Right lobe of liver (tissue), 6 donors: ENCODE measurements at regions not wholly inside any gene's neighbourhood (a gene's known extent, or its start where the extent isn't known, plus 50 kb on each side); places are given as distances from the start of the nearest gene placed in this dataset.

Experiments used
- ATAC-seq, 4 donors: fragments of 200-7000 bp; cut with Tn5 transposase; one replicate each; pipeline ENCODE4 v1.9.1; 2020; ENCODE audit warnings: mild to moderate bottlenecking in 4 of 4, moderate library complexity in 4 of 4
- DNase-seq, 3 donors: peaks; one replicate each; pipeline ENCODE4 v3.0.0-alpha.2; 2020
- H3K27ac ChIP-seq, 3 donors: fragments of 200-600 bp; one replicate each; pipeline ENCODE4 v1.8.0; 2022
- H3K27me3 ChIP-seq, 2 donors: fragments of 200-600 bp; one replicate each; pipeline ENCODE4 v1.8.0; 2022
- H3K36me3 ChIP-seq, 4 donors: fragments of 200-600 bp; sonication (generic) in 1 of 4; one replicate each; pipeline versions ENCODE4 v1.5.1 to v1.8.0; 2017 to 2022; ENCODE audit warnings: control low read depth in 1 of 4
- H3K4me1 ChIP-seq, 4 donors: fragments of 200-600 bp; sonication (generic) in 1 of 4; one replicate each; pipeline versions ENCODE4 v1.5.1 to v1.8.0; 2017 to 2022; ENCODE audit warnings: control low read depth in 1 of 4
- H3K4me3 ChIP-seq, 3 donors: fragments of 200-600 bp; one replicate each; pipeline ENCODE4 v1.8.0; 2022
- H3K9me3 ChIP-seq, 4 donors: fragments of 200-600 bp; sonication (generic) in 1 of 4; one replicate each; pipeline versions ENCODE4 v1.5.1 to v1.8.0; 2017 to 2022; ENCODE audit warnings: control low read depth in 1 of 4
- POLR2A ChIP-seq: fragments of 450-650 bp; IDR thresholded peaks from one replicate; pipeline ENCODE4 v1.6.1; 2017; ENCODE audit warnings: antibody characterized with exemption, mild to moderate bottlenecking
- WGBS: methylation state at CpG from one replicate; pipeline ENCODE4 v1.1.6; 2018; ENCODE audit warnings: low coverage, low lambda C conversion rate; ENCODE audit not compliant: insufficient coverage; ENCODE audit errors: missing lambda C conversion rate; 5-methylcytosine and 5-hydroxymethylcytosine counted together
- intact Hi-C, 2 donors: fragments of 100-400 bp; cut with DNase I; formaldehyde crosslinking; loops; one replicate each; pipeline versions ENCODE4 v1.11.2 to v1.14.1; 2022
- TF ChIP-seq, protein P1 (sequence below), 4 donors: fragments of 200-600 bp in 3 of 4; fragments of 450-650 bp in 1 of 4; IDR thresholded peaks; one replicate each; pipeline versions ENCODE4 v1.5.1 to v1.8.0; 2016 to 2022; ENCODE audit warnings: antibody characterized with exemption in 4 of 4, mild to moderate bottlenecking in 2 of 4
- donor health status: DM: no; HTN: yes; CAD: no.
- donor health status: DM: no; HTN: no; CAD: no.
- donor health status: DM: no; HTN: no; CAD: no.
- donor health status: DM: no; HTN: yes; CAD: no.
- donor health status: DM: no; HTN: yes; CAD: no.

GRCh38 chr1:196070940-196071339 lies 537.3 kb downstream of the KCNT2 start:
- DNase-seq (no peak), ATAC-seq (no peak)
- no peak for TF ChIP-seq POLR2A
- WGBS, result 19% methylated on average over 2 of the region's 2 CpGs
- Histone ChIP-seq H3K27me3 (no peaks in the 10 kb centered on the region), H3K4me1 (no peaks in the 10 kb centered on the region), H3K27ac (no peak overlapping the region), H3K4me3 (no peak overlapping the region), H3K36me3 (no peaks in the 10 kb centered on the region), H3K9me3 (no peaks in the 10 kb centered on the region)
- intact Hi-C loops, result no loop called here

DNA sequence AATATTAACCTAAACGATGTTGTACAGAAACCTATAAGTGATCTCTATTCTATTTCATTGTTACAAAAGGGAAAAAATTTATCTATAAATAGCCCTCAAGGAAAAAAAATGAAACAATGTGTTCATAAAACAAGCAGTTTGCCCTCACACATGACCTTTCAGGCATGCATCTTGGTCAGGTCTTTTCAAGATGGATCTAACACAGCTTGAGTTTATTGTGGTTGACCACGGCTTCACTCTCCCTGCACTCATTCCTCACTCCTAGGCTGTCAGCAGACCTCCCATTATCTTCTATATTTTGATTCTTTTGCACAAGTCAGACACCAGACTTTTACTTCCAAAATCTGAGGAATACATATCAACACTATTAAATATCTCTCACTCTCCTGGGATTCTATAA lies 544.3 kb downstream of the KCNT2 start:
- Histone ChIP-seq H3K4me1 (no peaks in the 10 kb centered on the region), H3K36me3 (no peaks in the 10 kb centered on the region), H3K4me3 (no peak overlapping the region), H3K27ac (no peak overlapping the region), H3K27me3 (no peaks in the 10 kb centered on the region), H3K9me3 (no peaks in the 10 kb centered on the region)
- intact Hi-C loops, result no loop called here
- TF ChIP-seq, protein P1, sequence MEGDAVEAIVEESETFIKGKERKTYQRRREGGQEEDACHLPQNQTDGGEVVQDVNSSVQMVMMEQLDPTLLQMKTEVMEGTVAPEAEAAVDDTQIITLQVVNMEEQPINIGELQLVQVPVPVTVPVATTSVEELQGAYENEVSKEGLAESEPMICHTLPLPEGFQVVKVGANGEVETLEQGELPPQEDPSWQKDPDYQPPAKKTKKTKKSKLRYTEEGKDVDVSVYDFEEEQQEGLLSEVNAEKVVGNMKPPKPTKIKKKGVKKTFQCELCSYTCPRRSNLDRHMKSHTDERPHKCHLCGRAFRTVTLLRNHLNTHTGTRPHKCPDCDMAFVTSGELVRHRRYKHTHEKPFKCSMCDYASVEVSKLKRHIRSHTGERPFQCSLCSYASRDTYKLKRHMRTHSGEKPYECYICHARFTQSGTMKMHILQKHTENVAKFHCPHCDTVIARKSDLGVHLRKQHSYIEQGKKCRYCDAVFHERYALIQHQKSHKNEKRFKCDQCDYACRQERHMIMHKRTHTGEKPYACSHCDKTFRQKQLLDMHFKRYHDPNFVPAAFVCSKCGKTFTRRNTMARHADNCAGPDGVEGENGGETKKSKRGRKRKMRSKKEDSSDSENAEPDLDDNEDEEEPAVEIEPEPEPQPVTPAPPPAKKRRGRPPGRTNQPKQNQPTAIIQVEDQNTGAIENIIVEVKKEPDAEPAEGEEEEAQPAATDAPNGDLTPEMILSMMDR (IDR thresholded peaks at IDR 0.05), result no peak
- no peak for TF ChIP-seq POLR2A
- ATAC-seq (no peak), DNase-seq (no peak)
- WGBS, result 39% methylated on average over 2 of the region's 2 CpGs

DNA sequence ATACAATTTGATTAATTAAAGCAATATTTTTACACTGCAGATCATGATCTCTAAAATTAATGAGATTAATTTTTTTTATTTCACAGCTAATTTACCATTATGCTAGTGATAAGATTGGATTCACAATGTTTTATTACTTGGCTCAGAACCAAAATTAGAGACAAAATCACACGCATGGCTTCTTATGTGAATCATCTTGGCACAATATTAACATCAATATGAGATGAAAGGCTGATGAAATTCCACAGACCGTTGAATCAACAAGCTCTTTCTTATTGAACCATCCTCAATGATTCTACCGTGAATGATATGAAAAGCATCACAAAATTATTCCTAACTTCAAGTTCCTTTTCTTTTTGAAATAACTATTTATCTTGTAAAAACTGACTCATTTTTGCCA lies 544.9 kb downstream of the KCNT2 start:
- intact Hi-C loops, result no loop called here
- H3K4me1 ChIP-seq, result no peaks in the 10 kb centered on the region
- no peaks in the 10 kb centered on the region for H3K27me3 ChIP-seq

DNA sequence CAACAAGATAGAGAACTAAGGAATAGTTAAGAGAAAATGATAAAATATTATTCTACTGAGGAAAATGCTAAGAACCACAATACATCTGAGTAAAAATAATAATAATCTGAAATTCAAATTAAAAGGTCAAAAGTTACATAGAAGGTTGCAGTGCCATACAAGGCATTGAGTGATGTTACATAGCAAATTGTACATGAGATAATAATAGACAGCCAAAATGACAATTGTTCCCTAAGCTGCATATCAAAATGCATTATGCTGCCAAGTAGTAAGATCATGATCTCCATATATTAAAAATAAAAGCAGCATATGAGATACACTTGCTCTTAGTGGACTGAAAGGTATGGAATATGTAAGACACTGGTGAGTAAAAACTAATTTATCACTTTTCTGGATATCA lies 547.7 kb downstream of the KCNT2 start:
- no peaks in the 10 kb centered on the region for H3K4me1 ChIP-seq
- intact Hi-C loops, result no loop called here
- TF ChIP-seq POLR2A, result no peak
- TF ChIP-seq, protein P1 (IDR thresholded peaks at IDR 0.05), result no peak
- H3K9me3 ChIP-seq, result no peaks in the 10 kb centered on the region
- no peak overlapping the region for H3K27ac ChIP-seq
- no peaks in the 10 kb centered on the region for H3K36me3 ChIP-seq
- H3K27me3 ChIP-seq, result no peaks in the 10 kb centered on the region
- DNase-seq, result no peak
- H3K4me3 ChIP-seq, result no peak overlapping the region
- no peak for ATAC-seq

More for the DNA sequence above, 544.9 kb downstream of the KCNT2 start:
- Histone ChIP-seq H3K4me3 (no peak overlapping the region), H3K9me3 (no peaks in the 10 kb centered on the region), H3K27ac (no peak overlapping the region), H3K36me3 (no peaks in the 10 kb centered on the region)
- no peak for ATAC-seq
- 37% methylated on average over 3 of the region's 3 CpGs for WGBS
- TF ChIP-seq POLR2A, result no peak
- TF ChIP-seq, protein P1 (IDR thresholded peaks at IDR 0.05), result no peak
- DNase-seq, result no peak

- no peaks in the 10 kb centered on the region for H3K36me3 ChIP-seq
- DNase-seq (no peak), ATAC-seq (no peak)
- H3K4me1 ChIP-seq, result no peaks in the 10 kb centered on the region
- no peak overlapping the region for H3K27ac ChIP-seq
- intact Hi-C loops, result no loop called here
- no peaks in the 10 kb centered on the region for H3K9me3 ChIP-seq
- TF ChIP-seq POLR2A, result no peak
- TF ChIP-seq, protein P1 (IDR thresholded peaks at IDR 0.05), result no peak
- H3K4me3 ChIP-seq, result no peak overlapping the region
- no peaks in the 10 kb centered on the region for H3K27me3 ChIP-seq
Observed at GRCh38 chr1:196059210-196059609, 549.0 kb downstream of the KCNT2 start.
